Lower leg skin (tissue), 3 donors: ENCODE measurements at regions not wholly inside any gene's neighbourhood (a gene's known extent, or its start where the extent isn't known, plus 50 kb on each side); places are given as distances from the start of the nearest gene placed in this dataset.

Experiments
- POLR2A ChIP-seq, 2 donors: fragments of 450-650 bp; IDR thresholded peaks; one replicate each; pipeline ENCODE4 v1.6.1; 2016 to 2017; ENCODE audit warnings: antibody characterized with exemption in 2 of 2, mild to moderate bottlenecking in 1 of 2, moderate library complexity in 1 of 2
- TF ChIP-seq, protein P1 (sequence below), 3 donors: fragments of 450-650 bp; IDR thresholded peaks; one replicate each; pipeline ENCODE4 v1.5.1; 2016; ENCODE audit warnings: antibody characterized with exemption in 3 of 3, mild to moderate bottlenecking in 3 of 3, moderate library complexity in 2 of 3

DNA sequence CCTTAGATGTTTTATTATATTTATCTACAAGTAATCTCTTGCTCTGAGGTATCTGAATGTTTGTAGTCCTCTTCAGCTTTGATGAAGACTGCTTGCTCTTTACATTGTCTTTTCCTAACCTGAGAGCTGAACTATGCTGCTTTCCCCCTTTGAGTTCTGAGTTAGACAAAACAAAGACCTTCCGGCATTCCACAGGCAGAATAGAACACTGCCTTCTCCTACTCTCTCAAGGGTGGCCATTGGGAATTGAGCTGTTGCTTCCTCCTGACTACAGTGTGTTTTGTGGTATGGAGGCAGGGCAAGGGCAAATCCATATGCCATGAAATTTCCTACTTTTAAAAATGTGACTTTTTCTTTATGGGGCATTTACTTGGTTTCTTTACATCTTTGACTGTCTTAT, 841.0 kb downstream of the FAM133A start:
- TF ChIP-seq POLR2A (IDR thresholded peaks at IDR 0.05): no peak
- TF ChIP-seq, protein P1, sequence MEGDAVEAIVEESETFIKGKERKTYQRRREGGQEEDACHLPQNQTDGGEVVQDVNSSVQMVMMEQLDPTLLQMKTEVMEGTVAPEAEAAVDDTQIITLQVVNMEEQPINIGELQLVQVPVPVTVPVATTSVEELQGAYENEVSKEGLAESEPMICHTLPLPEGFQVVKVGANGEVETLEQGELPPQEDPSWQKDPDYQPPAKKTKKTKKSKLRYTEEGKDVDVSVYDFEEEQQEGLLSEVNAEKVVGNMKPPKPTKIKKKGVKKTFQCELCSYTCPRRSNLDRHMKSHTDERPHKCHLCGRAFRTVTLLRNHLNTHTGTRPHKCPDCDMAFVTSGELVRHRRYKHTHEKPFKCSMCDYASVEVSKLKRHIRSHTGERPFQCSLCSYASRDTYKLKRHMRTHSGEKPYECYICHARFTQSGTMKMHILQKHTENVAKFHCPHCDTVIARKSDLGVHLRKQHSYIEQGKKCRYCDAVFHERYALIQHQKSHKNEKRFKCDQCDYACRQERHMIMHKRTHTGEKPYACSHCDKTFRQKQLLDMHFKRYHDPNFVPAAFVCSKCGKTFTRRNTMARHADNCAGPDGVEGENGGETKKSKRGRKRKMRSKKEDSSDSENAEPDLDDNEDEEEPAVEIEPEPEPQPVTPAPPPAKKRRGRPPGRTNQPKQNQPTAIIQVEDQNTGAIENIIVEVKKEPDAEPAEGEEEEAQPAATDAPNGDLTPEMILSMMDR (IDR thresholded peaks at IDR 0.05): no peak
